Psoas muscle (tissue), 7 donors: ENCODE measurements at regions not wholly inside any gene's neighbourhood (a gene's known extent, or its start where the extent isn't known, plus 50 kb on each side); places are given as distances from the start of the nearest gene placed in this dataset.

ENCODE experiments used
- ATAC-seq, 4 donors: fragments of 200-7000 bp; cut with Tn5 transposase; one replicate each; pipeline ENCODE4 v1.9.1; 2020; ENCODE audit warnings: moderate library complexity in 3 of 4, mild to moderate bottlenecking in 2 of 4
- DNase-seq, 2 donors: peaks; one replicate each; pipeline ENCODE4 v3.0.0-alpha.2; 2020
- H3K27ac ChIP-seq: fragments of 200-600 bp; one replicate; pipeline ENCODE4 v1.8.0; 2022
- H3K27me3 ChIP-seq, 3 donors: fragments of 200-600 bp in 1 of 3; one replicate each; pipeline versions ENCODE4 v1.6.1 to v1.8.0; 2013 to 2022; ENCODE audit warnings: low read length in 2 of 3, mild to moderate bottlenecking in 2 of 3, moderate library complexity in 1 of 3; ENCODE audit not compliant: insufficient read depth in 3 of 3
- H3K36me3 ChIP-seq, 2 donors: fragments of 200-600 bp in 1 of 2; one replicate each; pipeline versions ENCODE4 v1.6.1 to v1.8.0; 2013 to 2022; ENCODE audit warnings: low read depth in 1 of 2, mild to moderate bottlenecking in 1 of 2, moderate library complexity in 1 of 2; ENCODE audit not compliant: insufficient read depth in 1 of 2
- H3K4me1 ChIP-seq: fragments of 200-600 bp; one replicate; pipeline ENCODE4 v1.8.0; 2022
- H3K4me3 ChIP-seq: fragments of 200-600 bp; one replicate; pipeline ENCODE4 v1.8.0; 2022; ENCODE audit warnings: mild to moderate bottlenecking
- H3K9me3 ChIP-seq: fragments of 200-600 bp; one replicate; pipeline ENCODE4 v1.8.0; 2022
- CTCF ChIP-seq: fragments of 200-600 bp; IDR thresholded peaks from one replicate; pipeline ENCODE4 v1.8.0; 2022; ENCODE audit warnings: antibody characterized with exemption
- WGBS, 3 donors: extraction: QIAGEN DNeasy Blood & Tissue Kit; methylation state at CpG; one replicate each; pipeline versions ENCODE4 v1.1.6 to v1.1.7; 2013; 5-methylcytosine and 5-hydroxymethylcytosine counted together
- intact Hi-C, 2 donors: fragments of 100-400 bp; cut with DNase I; formaldehyde crosslinking; loops; one replicate each; pipeline versions ENCODE4 v1.11.0 to v1.14.2; 2022
- donor health status: healthy with polysubstance abuse.
- donor health status: DM: no; HTN: no; CAD: no; lungs with moderate emphysema.
- donor health status: Bipolar disorder and iron deficiency.
- donor health status: healthy.
- donor health status: DM: yes; HTN: yes; CAD: no.
- donor health status: DM: no; HTN: no; CAD: no.
- donor health status: DM: yes; HTN: yes; CAD: no.

- H3K27me3 ChIP-seq, result no peaks in the 10 kb centered on the region
- no peak for ATAC-seq
- no peak overlapping the region for H3K27ac ChIP-seq
- intact Hi-C loops, result no loop called here
- no peaks in the 10 kb centered on the region for H3K4me1 ChIP-seq
- no peak for DNase-seq
- H3K4me3 ChIP-seq, result no peak overlapping the region
- 52 to 79% (median 59%) methylated on average over 2 of the region's 2 CpGs for WGBS, 3 donors
- no peaks in the 10 kb centered on the region for H3K9me3 ChIP-seq
- no peak for TF ChIP-seq CTCF
- no peaks in the 10 kb centered on the region for H3K36me3 ChIP-seq
Observed at GRCh38 chr4:91989914-91990313, 313.9 kb upstream of the GRID2 start.

- TF ChIP-seq CTCF, result no peak
- DNase-seq (no peak), ATAC-seq (no peak)
- Histone ChIP-seq H3K27ac (no peak overlapping the region), H3K36me3 (no peaks in the 10 kb centered on the region), H3K9me3 (no peaks in the 10 kb centered on the region), H3K4me1 (no peaks in the 10 kb centered on the region), H3K4me3 (no peak overlapping the region), H3K27me3 (no peaks in the 10 kb centered on the region)
- WGBS, 3 donors, result 67 to 79% (median 73%) methylated on average over 2 of the region's 2 CpGs
- intact Hi-C loops, result no loop called here
Observed at GRCh38 chr4:91990726-91991125, 313.0 kb upstream of the GRID2 start.

DNA sequence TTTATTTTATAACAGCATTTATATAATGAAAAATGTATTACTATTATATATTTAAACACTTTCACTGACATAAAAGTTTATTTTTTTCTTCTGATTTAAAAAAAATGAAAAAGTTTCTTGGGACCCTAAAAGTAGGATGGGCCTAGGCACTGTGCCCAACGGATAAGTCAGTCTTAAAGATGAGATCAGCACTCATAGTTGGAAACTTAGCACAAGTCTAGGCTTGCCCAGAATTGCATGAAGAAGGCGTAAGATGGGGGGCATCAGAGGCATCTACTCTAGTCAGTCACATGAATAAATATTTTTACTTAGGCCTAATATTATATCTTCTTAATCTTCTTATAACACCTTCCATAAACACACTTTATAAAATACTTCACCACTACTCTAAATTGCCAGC lies 306.7 kb upstream of the GRID2 start:
- no peak overlapping the region for H3K27ac ChIP-seq
- no peak for TF ChIP-seq CTCF
- WGBS, 3 donors, result 78 to 88% (median 84%) methylated on average over 2 of the region's 2 CpGs
- H3K9me3 ChIP-seq, result no peaks in the 10 kb centered on the region
- H3K27me3 ChIP-seq, result no peaks in the 10 kb centered on the region
- no peaks in the 10 kb centered on the region for H3K4me1 ChIP-seq
- ATAC-seq (no peak), DNase-seq (no peak)
- no peaks in the 10 kb centered on the region for H3K36me3 ChIP-seq
- no peak overlapping the region for H3K4me3 ChIP-seq
- intact Hi-C loops, result no loop called here

DNA sequence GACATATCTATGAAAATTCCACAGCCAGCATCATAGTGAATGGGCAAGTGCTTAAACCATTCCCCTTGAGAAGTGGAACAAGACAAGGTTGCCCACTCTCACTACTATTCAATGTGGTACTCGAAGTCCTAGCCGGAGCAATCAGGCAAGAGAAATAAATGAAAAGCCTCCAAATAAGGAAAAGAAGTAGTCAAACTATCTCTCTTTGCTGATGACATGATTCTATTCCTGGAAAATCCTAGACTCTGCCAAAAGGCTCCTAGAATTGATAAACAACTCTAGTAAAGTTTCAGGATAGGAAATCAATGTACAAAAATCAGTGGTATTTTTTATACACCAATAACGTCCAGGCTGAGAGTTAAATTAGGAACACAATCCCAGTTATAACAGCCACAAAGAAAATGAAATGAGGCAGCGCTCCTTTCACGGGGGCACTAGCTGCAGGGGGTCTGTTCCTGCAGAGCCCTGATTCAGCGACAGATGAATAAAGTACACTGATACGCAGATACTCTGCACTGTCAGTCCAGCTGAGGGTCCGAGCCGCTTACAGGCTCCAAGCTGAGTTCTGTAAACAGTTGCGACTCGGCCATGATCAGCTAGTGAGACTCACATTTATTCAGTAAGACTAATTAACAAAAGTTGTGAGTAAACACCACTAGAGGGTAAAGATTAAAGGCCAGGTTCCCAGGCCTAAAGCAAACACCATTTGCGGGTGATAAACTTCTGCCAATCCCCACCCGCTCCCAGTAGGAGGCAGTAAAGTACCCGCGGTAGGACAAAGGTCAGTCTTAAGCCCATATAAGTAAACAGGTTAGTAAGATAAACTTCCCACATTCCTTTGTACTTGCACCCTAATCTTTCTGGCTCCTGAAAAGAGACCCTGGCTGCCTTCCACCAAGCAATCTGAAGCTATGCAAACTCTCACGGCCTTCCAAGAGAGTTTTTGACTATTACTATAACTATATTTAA lies 290.6 kb upstream of the GRID2 start:
- H3K9me3 ChIP-seq, result no peaks in the 10 kb centered on the region
- ATAC-seq (no peak), DNase-seq (no peak)
- no peaks in the 10 kb centered on the region for H3K27me3 ChIP-seq
- TF ChIP-seq CTCF, result no peak
- intact Hi-C loops, result no loop called here
- no peak overlapping the region for H3K27ac ChIP-seq
- no peaks in the 10 kb centered on the region for H3K36me3 ChIP-seq
- H3K4me1 ChIP-seq, result no peaks in the 10 kb centered on the region
- WGBS, 3 donors, result 48 to 52% (median 50%) methylated on average over 16 of the region's 16 CpGs
- no peak overlapping the region for H3K4me3 ChIP-seq
